ENCODE measurements at regions not wholly inside any gene's neighbourhood (a gene's known extent, or its start where the extent isn't known, plus 50 kb on each side); places are given as distances from the start of the nearest gene placed in this dataset.

DNA sequence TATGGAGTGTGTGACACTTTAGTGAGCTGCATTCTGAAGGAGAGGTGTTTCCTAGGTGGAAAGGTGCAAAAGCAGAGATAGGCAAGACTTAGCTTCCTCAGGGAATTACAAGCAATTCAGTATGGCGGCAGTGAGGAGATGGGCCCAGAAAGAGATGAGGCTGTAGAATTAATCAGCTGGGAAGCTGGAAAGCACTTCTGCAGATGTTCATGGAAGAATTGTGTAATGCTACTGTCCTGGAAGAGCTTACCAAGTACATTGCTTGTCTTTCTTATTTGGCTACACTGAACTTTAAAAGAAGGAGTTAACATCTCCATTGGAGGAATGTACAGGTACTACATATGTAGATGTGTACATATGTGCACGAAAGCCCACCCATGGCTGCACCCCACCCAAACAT is 103.7 kb upstream of the DPT start:
- TF ChIP-seq, protein P1, sequence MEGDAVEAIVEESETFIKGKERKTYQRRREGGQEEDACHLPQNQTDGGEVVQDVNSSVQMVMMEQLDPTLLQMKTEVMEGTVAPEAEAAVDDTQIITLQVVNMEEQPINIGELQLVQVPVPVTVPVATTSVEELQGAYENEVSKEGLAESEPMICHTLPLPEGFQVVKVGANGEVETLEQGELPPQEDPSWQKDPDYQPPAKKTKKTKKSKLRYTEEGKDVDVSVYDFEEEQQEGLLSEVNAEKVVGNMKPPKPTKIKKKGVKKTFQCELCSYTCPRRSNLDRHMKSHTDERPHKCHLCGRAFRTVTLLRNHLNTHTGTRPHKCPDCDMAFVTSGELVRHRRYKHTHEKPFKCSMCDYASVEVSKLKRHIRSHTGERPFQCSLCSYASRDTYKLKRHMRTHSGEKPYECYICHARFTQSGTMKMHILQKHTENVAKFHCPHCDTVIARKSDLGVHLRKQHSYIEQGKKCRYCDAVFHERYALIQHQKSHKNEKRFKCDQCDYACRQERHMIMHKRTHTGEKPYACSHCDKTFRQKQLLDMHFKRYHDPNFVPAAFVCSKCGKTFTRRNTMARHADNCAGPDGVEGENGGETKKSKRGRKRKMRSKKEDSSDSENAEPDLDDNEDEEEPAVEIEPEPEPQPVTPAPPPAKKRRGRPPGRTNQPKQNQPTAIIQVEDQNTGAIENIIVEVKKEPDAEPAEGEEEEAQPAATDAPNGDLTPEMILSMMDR (IDR thresholded peaks at IDR 0.05) = no peak
- Mint-ChIP-seq H3K4me3 (ENCODE audit: unreplicated experiment) (no peak overlapping the region), H3K4me1 (ENCODE audit: low read depth) (peaks cover 9% of the 10 kb centered on the region), H3K27me3 (ENCODE audit: low read depth) (no peaks in the 10 kb centered on the region), H3K9me3 (ENCODE audit: low read depth) (no peaks in the 10 kb centered on the region), H3K27ac (ENCODE audit: unreplicated experiment) (no peak overlapping the region), H3K36me3 (ENCODE audit: low read depth) (no peaks in the 10 kb centered on the region)
- no peak for DNase-seq (ENCODE audit: low spot score)

DNA sequence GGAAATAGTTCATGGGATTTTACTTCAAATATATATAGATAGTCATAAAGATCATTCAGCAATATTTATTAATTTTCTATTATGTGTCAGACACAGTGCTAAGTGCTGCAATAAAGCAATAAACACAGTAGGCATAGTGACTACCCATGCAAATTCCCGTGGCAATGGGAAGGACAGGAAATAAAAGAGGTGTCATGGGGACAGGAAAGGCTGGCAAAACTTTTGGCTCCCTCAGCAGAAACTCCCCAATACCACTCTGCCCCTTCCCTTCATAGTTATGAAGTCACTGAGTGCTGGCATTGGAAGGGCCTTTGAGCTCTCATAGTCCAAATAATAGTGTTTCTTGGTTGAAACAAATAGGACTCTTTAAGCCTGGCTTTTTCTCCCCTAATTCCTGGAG is 104.4 kb upstream of the DPT start:
- H3K4me3 Mint-ChIP-seq (ENCODE audit: unreplicated experiment) = no peak overlapping the region
- no peaks in the 10 kb centered on the region for H3K36me3 Mint-ChIP-seq (ENCODE audit: low read depth)
- H3K9me3 Mint-ChIP-seq (ENCODE audit: low read depth) = no peaks in the 10 kb centered on the region
- H3K27ac Mint-ChIP-seq (ENCODE audit: unreplicated experiment) = no peak overlapping the region
- no peak for DNase-seq (ENCODE audit: low spot score)
- no peaks in the 10 kb centered on the region for H3K27me3 Mint-ChIP-seq (ENCODE audit: low read depth)
- H3K4me1 Mint-ChIP-seq (ENCODE audit: low read depth) = peaks cover 9% of the 10 kb centered on the region
- TF ChIP-seq, protein P1 (IDR thresholded peaks at IDR 0.05) = no peak

DNA sequence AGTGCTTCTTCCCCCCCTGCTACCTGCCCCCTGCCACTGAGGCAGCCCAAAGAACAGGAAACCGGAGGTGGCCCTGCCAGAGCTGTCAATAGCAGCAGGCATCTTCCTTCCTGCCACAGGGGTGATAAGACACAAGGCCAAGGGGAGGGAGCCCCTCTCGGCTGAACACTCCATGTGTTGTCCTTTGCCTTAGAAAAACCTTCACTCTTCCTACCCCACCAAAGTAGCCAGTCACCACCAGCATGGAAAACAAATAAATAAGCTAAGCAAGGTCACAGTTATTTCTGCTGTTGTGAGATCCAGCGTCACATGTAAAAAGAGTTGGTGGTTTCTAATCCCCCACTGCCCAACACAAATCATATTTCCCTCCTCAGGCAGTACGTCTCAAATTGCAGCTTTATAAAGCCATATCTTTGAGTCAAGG is 104.8 kb upstream of the DPT start:
- Mint-ChIP-seq H3K27ac (ENCODE audit: unreplicated experiment) (peak overlapping the region; percentile 9), H3K4me3 (ENCODE audit: unreplicated experiment) (no peak overlapping the region), H3K27me3 (ENCODE audit: low read depth) (no peaks in the 10 kb centered on the region), H3K36me3 (ENCODE audit: low read depth) (no peaks in the 10 kb centered on the region), H3K4me1 (ENCODE audit: low read depth) (peaks cover 9% of the 10 kb centered on the region), H3K9me3 (ENCODE audit: low read depth) (no peaks in the 10 kb centered on the region)
- TF ChIP-seq, protein P1 (IDR thresholded peaks at IDR 0.05) = no peak
- DNase-seq (ENCODE audit: low spot score) = no peak

DNA sequence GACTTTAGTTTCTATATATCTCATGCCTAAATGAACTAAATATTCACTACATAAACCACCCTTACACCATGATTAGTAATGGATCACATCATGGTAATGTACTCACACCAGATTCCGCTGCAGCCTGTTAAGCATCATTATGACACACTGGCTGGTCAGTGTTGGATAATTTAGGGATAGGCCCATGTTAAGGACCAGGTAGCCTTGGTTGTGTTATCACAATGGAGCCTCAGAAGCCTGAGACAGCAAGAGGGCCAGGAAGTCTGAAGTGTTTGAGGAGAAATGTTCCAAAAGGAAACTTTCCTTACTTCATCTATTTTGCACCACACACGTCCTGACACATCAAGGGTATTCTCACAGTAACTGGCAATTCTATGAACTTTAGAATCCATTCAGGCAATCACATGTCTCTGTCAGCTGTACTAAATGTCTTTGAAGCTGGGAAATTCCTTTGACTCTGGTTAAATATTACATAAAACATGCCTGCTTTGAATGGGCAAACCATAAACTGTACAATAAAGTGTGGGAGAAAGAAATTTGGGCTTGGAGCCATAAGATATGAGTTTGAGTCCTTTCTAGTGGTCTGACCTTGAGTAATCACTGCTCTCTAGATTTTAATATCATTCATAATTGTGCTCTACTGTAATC is 105.3 kb upstream of the DPT start:
- no peaks in the 10 kb centered on the region for H3K36me3 Mint-ChIP-seq (ENCODE audit: low read depth)
- H3K4me3 Mint-ChIP-seq (ENCODE audit: unreplicated experiment) = no peak overlapping the region
- TF ChIP-seq, protein P1 (IDR thresholded peaks at IDR 0.05) = no peak
- no peaks in the 10 kb centered on the region for H3K9me3 Mint-ChIP-seq (ENCODE audit: low read depth)
- DNase-seq (ENCODE audit: low spot score) = no peak
- no peaks in the 10 kb centered on the region for H3K27me3 Mint-ChIP-seq (ENCODE audit: low read depth)
- H3K27ac Mint-ChIP-seq (ENCODE audit: unreplicated experiment) = peak overlapping the region; percentile 9
- H3K4me1 Mint-ChIP-seq (ENCODE audit: low read depth) = peaks cover 9% of the 10 kb centered on the region

DNA sequence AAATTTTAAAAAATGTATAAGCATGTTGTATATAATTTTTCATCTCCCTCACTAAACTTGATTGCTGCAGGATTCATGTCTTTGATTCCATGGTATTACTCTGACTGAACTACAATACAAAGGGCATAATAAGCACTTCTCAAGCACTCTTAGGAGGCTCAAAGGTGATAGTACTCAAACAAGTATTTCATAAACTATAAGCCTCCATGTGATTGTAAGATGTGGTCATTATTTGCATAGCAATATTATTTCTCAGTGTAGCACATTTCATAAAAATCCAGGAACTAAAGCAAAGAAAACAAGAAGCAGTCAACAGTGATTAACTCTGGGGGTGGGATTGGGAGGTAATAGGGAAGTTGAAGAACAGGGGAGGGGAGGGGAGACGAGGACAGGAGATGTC is 106.2 kb upstream of the DPT start:
- peaks cover 9% of the 10 kb centered on the region for H3K4me1 Mint-ChIP-seq (ENCODE audit: low read depth)
- DNase-seq (ENCODE audit: low spot score) = no peak
- no peak overlapping the region for H3K27ac Mint-ChIP-seq (ENCODE audit: unreplicated experiment)

More for the DNA sequence above, 106.2 kb upstream of the DPT start:
- Mint-ChIP-seq H3K9me3 (ENCODE audit: low read depth) (no peaks in the 10 kb centered on the region), H3K36me3 (ENCODE audit: low read depth) (no peaks in the 10 kb centered on the region), H3K27me3 (ENCODE audit: low read depth) (no peaks in the 10 kb centered on the region), H3K4me3 (ENCODE audit: unreplicated experiment) (no peak overlapping the region)
- TF ChIP-seq, protein P1 (IDR thresholded peaks at IDR 0.05) = no peak
